ENCODE measurements at regions not wholly inside any gene's neighbourhood (a gene's known extent, or its start where the extent isn't known, plus 50 kb on each side); places are given as distances from the start of the nearest gene placed in this dataset.

DNA sequence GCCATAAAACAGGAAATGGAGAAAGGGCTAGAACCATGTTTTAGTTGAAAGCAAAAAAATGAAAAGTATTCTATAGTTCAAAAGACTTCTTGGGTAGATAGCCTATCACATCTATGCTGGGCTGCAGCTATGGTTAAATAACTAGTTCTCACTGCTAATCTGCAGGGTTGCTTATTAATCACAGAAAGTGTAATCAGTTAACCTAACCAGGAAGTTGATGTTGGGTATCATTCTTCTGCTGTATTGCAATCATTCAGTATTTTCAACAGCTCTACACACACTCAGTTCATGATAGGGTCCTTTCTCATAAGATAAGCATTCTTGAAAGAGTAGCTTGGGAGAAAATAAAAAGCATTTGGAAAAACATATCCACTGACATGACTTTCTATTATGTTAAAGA, 135.2 kb upstream of the TCF21 start:
- no peak overlapping the region for H3K4me3 ChIP-seq (ENCODE audit: low read depth in 1 of 2, low read length in 2 of 2)
- H3K4me1 ChIP-seq (ENCODE audit: insufficient read depth, low read length) = no peaks in the 10 kb centered on the region
- H3K79me2 ChIP-seq (ENCODE audit: insufficient read depth, low read length) = no peaks in the 10 kb centered on the region
- H3K36me3 ChIP-seq (ENCODE audit: insufficient read depth, low read length) = no peaks in the 10 kb centered on the region
- H3K27ac ChIP-seq (ENCODE audit: low read length) = no peak overlapping the region
- ATAC-seq (ENCODE audit: insufficient read depth, low read depth) (no peak), DNase-seq (no peak)
- TF ChIP-seq EZH2 (IDR thresholded peaks at IDR 0.05; ENCODE audit: borderline replicate concordance, low read depth, low read length, severe bottlenecking) = no peak
- TF ChIP-seq, protein P1, sequence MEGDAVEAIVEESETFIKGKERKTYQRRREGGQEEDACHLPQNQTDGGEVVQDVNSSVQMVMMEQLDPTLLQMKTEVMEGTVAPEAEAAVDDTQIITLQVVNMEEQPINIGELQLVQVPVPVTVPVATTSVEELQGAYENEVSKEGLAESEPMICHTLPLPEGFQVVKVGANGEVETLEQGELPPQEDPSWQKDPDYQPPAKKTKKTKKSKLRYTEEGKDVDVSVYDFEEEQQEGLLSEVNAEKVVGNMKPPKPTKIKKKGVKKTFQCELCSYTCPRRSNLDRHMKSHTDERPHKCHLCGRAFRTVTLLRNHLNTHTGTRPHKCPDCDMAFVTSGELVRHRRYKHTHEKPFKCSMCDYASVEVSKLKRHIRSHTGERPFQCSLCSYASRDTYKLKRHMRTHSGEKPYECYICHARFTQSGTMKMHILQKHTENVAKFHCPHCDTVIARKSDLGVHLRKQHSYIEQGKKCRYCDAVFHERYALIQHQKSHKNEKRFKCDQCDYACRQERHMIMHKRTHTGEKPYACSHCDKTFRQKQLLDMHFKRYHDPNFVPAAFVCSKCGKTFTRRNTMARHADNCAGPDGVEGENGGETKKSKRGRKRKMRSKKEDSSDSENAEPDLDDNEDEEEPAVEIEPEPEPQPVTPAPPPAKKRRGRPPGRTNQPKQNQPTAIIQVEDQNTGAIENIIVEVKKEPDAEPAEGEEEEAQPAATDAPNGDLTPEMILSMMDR (IDR thresholded peaks at IDR 0.05; ENCODE audit: borderline replicate concordance, extremely low read depth, low read length, poor library complexity, severe bottlenecking) = no peak
- H4K20me1 ChIP-seq (ENCODE audit: insufficient read depth, low read length) = no peaks in the 10 kb centered on the region
- no peaks in the 10 kb centered on the region for H3K27me3 ChIP-seq (ENCODE audit: insufficient read depth, low read length, poor library complexity)
- H3K4me2 ChIP-seq (ENCODE audit: insufficient read depth, low read length) = no peak overlapping the region
- no peak overlapping the region for H3K9ac ChIP-seq (ENCODE audit: low read depth, low read length)
- H2AFZ ChIP-seq (ENCODE audit: low read depth, low read length) = no peak overlapping the region
- H3K9me3 ChIP-seq (ENCODE audit: insufficient read depth, low read length, severe bottlenecking) = no peaks in the 10 kb centered on the region

DNA sequence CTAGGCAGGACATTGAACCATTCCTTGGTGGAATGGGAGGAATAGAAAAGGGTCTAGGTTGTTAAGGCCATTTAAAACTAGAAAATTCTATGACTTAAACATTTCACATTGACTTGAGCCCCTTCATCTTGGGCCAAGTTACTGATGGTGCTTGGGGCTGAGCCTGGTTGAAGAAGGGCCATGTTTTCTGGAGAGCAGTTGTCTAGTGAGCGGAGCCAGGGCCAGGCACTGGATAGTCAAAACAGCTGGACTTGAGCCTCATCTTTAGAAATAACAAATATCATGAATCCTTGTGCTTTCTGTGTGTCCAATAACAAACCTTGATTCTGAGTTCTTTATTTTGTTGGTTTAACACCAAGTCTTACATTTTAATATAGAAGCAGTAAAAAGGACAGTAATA, 134.6 kb upstream of the TCF21 start:
- H3K9ac ChIP-seq (ENCODE audit: low read depth, low read length) = no peak overlapping the region
- no peak for TF ChIP-seq EZH2 (IDR thresholded peaks at IDR 0.05; ENCODE audit: borderline replicate concordance, low read depth, low read length, severe bottlenecking)
- TF ChIP-seq, protein P1 (IDR thresholded peaks at IDR 0.05; ENCODE audit: borderline replicate concordance, extremely low read depth, low read length, poor library complexity, severe bottlenecking) = no peak
- H3K36me3 ChIP-seq (ENCODE audit: insufficient read depth, low read length) = no peaks in the 10 kb centered on the region
- no peaks in the 10 kb centered on the region for H3K9me3 ChIP-seq (ENCODE audit: insufficient read depth, low read length, severe bottlenecking)
- H3K4me3 ChIP-seq (ENCODE audit: low read depth in 1 of 2, low read length in 2 of 2) = no peak overlapping the region
- no peaks in the 10 kb centered on the region for H3K79me2 ChIP-seq (ENCODE audit: insufficient read depth, low read length)
- H3K27ac ChIP-seq (ENCODE audit: low read length) = no peak overlapping the region
- H3K4me1 ChIP-seq (ENCODE audit: insufficient read depth, low read length) = no peaks in the 10 kb centered on the region
- no peaks in the 10 kb centered on the region for H3K27me3 ChIP-seq (ENCODE audit: insufficient read depth, low read length, poor library complexity)
- no peak overlapping the region for H2AFZ ChIP-seq (ENCODE audit: low read depth, low read length)
- no peaks in the 10 kb centered on the region for H4K20me1 ChIP-seq (ENCODE audit: insufficient read depth, low read length)
- no peak overlapping the region for H3K4me2 ChIP-seq (ENCODE audit: insufficient read depth, low read length)
- ATAC-seq (ENCODE audit: insufficient read depth, low read depth) (no peak), DNase-seq (no peak)

DNA sequence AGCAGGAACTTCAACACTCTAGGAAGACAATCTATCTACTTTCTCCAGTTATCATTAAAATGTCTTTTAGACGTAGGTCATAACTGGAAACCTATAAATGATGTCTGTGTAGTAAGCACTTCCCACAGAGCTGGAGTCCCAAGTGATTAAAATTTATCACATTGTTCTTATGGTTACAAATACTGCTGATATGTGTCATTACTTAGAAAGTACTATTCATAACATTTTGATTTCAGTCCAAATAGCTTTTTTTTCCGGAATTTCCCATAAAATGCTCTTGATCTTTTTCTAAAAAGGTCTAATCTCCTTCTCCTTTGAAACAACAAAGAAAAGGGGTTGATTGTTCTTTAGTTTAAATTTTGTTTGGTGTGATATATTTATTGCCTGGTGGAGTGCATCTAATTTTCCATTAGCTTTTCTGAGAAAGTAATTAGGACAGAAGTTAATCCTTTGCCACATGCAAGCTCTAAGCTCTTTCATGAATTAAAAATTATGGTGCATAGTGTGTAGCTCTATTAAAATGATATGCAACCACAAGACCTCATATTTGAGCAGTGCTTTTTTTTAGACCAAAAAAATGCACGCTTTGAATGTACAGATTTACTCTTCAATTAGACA, 132.7 kb upstream of the TCF21 start:
- no peaks in the 10 kb centered on the region for H4K20me1 ChIP-seq (ENCODE audit: insufficient read depth, low read length)
- no peak overlapping the region for H3K27ac ChIP-seq (ENCODE audit: low read length)
- H2AFZ ChIP-seq (ENCODE audit: low read depth, low read length) = no peak overlapping the region
- DNase-seq (no peak), ATAC-seq (ENCODE audit: insufficient read depth, low read depth) (no peak)
- no peaks in the 10 kb centered on the region for H3K27me3 ChIP-seq (ENCODE audit: insufficient read depth, low read length, poor library complexity)
- no peak overlapping the region for H3K9ac ChIP-seq (ENCODE audit: low read depth, low read length)
- H3K79me2 ChIP-seq (ENCODE audit: insufficient read depth, low read length) = no peaks in the 10 kb centered on the region
- no peaks in the 10 kb centered on the region for H3K9me3 ChIP-seq (ENCODE audit: insufficient read depth, low read length, severe bottlenecking)
- no peaks in the 10 kb centered on the region for H3K4me1 ChIP-seq (ENCODE audit: insufficient read depth, low read length)
- H3K4me2 ChIP-seq (ENCODE audit: insufficient read depth, low read length) = no peak overlapping the region
- no peaks in the 10 kb centered on the region for H3K36me3 ChIP-seq (ENCODE audit: insufficient read depth, low read length)
- H3K4me3 ChIP-seq (ENCODE audit: low read depth in 1 of 2, low read length in 2 of 2) = no peak overlapping the region
- TF ChIP-seq, protein P1 (IDR thresholded peaks at IDR 0.05; ENCODE audit: borderline replicate concordance, extremely low read depth, low read length, poor library complexity, severe bottlenecking) = no peak
- TF ChIP-seq EZH2 (IDR thresholded peaks at IDR 0.05; ENCODE audit: borderline replicate concordance, low read depth, low read length, severe bottlenecking) = no peak

All from DND-41 (cell line).